ENCODE measurements at regions not wholly inside any gene's neighbourhood (a gene's known extent, or its start where the extent isn't known, plus 50 kb on each side); places are given as distances from the start of the nearest gene placed in this dataset.

DNA sequence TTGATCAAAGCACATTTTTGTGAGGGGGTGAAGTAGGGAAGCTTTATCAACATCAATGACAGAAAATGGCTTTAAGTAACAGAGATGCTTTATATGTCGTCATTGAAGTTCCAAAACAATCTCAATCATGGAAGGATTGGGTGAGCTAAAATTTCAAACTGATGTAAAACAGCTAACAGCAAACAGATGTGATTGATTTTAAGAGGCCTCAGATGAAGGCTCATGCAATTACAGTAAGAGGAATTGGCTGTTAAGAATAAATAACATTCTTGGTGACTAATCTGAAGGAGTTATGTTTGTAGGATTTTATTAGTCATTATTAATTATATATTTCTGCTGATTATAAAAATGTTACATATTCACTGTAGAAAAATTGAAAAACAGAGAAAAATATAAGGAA lies 63.5 kb upstream of the PUM3 start (continued):
- no peak for TF ChIP-seq HDAC2 (IDR thresholded peaks at IDR 0.05; ENCODE audit: borderline replicate concordance in 1 of 2, low read depth in 2 of 2, low read length in 2 of 2)
- TF ChIP-seq SP4 (IDR thresholded peaks at IDR 0.05; ENCODE audit: low read length) = no peak
- no peak for TF ChIP-seq KDM4A (IDR thresholded peaks at IDR 0.05; ENCODE audit: low read depth, low read length, severe bottlenecking)
- no peak for TF ChIP-seq CREB1 (IDR thresholded peaks at IDR 0.05)
- TF ChIP-seq NRF1 (IDR thresholded peaks at IDR 0.05; ENCODE audit: low read depth, low read length) = no peak
- TF ChIP-seq CTBP2 (IDR thresholded peaks at IDR 0.05; ENCODE audit: borderline replicate concordance, insufficient read depth, insufficient read length, low read length) = no peak
- TF ChIP-seq, protein P1, sequence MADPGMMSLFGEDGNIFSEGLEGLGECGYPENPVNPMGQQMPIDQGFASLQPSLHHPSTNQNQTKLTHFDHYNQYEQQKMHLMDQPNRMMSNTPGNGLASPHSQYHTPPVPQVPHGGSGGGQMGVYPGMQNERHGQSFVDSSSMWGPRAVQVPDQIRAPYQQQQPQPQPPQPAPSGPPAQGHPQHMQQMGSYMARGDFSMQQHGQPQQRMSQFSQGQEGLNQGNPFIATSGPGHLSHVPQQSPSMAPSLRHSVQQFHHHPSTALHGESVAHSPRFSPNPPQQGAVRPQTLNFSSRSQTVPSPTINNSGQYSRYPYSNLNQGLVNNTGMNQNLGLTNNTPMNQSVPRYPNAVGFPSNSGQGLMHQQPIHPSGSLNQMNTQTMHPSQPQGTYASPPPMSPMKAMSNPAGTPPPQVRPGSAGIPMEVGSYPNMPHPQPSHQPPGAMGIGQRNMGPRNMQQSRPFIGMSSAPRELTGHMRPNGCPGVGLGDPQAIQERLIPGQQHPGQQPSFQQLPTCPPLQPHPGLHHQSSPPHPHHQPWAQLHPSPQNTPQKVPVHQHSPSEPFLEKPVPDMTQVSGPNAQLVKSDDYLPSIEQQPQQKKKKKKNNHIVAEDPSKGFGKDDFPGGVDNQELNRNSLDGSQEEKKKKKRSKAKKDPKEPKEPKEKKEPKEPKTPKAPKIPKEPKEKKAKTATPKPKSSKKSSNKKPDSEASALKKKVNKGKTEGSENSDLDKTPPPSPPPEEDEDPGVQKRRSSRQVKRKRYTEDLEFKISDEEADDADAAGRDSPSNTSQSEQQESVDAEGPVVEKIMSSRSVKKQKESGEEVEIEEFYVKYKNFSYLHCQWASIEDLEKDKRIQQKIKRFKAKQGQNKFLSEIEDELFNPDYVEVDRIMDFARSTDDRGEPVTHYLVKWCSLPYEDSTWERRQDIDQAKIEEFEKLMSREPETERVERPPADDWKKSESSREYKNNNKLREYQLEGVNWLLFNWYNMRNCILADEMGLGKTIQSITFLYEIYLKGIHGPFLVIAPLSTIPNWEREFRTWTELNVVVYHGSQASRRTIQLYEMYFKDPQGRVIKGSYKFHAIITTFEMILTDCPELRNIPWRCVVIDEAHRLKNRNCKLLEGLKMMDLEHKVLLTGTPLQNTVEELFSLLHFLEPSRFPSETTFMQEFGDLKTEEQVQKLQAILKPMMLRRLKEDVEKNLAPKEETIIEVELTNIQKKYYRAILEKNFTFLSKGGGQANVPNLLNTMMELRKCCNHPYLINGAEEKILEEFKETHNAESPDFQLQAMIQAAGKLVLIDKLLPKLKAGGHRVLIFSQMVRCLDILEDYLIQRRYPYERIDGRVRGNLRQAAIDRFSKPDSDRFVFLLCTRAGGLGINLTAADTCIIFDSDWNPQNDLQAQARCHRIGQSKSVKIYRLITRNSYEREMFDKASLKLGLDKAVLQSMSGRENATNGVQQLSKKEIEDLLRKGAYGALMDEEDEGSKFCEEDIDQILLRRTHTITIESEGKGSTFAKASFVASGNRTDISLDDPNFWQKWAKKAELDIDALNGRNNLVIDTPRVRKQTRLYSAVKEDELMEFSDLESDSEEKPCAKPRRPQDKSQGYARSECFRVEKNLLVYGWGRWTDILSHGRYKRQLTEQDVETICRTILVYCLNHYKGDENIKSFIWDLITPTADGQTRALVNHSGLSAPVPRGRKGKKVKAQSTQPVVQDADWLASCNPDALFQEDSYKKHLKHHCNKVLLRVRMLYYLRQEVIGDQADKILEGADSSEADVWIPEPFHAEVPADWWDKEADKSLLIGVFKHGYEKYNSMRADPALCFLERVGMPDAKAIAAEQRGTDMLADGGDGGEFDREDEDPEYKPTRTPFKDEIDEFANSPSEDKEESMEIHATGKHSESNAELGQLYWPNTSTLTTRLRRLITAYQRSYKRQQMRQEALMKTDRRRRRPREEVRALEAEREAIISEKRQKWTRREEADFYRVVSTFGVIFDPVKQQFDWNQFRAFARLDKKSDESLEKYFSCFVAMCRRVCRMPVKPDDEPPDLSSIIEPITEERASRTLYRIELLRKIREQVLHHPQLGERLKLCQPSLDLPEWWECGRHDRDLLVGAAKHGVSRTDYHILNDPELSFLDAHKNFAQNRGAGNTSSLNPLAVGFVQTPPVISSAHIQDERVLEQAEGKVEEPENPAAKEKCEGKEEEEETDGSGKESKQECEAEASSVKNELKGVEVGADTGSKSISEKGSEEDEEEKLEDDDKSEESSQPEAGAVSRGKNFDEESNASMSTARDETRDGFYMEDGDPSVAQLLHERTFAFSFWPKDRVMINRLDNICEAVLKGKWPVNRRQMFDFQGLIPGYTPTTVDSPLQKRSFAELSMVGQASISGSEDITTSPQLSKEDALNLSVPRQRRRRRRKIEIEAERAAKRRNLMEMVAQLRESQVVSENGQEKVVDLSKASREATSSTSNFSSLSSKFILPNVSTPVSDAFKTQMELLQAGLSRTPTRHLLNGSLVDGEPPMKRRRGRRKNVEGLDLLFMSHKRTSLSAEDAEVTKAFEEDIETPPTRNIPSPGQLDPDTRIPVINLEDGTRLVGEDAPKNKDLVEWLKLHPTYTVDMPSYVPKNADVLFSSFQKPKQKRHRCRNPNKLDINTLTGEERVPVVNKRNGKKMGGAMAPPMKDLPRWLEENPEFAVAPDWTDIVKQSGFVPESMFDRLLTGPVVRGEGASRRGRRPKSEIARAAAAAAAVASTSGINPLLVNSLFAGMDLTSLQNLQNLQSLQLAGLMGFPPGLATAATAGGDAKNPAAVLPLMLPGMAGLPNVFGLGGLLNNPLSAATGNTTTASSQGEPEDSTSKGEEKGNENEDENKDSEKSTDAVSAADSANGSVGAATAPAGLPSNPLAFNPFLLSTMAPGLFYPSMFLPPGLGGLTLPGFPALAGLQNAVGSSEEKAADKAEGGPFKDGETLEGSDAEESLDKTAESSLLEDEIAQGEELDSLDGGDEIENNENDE (IDR thresholded peaks at IDR 0.05; ENCODE audit: insufficient replicate concordance, low read length) = no peak
